Hepatocyte (in vitro differentiated cells): ENCODE measurements at regions not wholly inside any gene's neighbourhood (a gene's known extent, or its start where the extent isn't known, plus 50 kb on each side); places are given as distances from the start of the nearest gene placed in this dataset.

Source experiments
- DNase-seq: peaks from one replicate; pipeline ENCODE4 v3.0.0-alpha.2; 2016; ENCODE audit warnings: low spot score
- H2AFZ ChIP-seq: fragments of 200-600 bp; sonication (generic); 2 replicates; pipeline ENCODE4 v1.6.0; 2016; ENCODE audit warnings: antibody characterized with exemption, mild to moderate bottlenecking
- H3K27ac ChIP-seq: fragments of 200-600 bp; sonication (generic); 2 replicates; pipeline ENCODE4 v1.5.1; 2016; ENCODE audit warnings: mild to moderate bottlenecking
- H3K27me3 ChIP-seq: fragments of 200-600 bp; sonication (generic); 2 replicates; pipeline ENCODE4 v1.6.1; 2016
- H3K36me3 ChIP-seq: fragments of 200-600 bp; sonication (generic); replicated peaks from 2 replicates; pipeline ENCODE4 v1.5.1; 2016; ENCODE audit warnings: low read depth; ENCODE audit not compliant: insufficient read depth
- H3K4me1 ChIP-seq: fragments of 200-600 bp; sonication (generic); 2 replicates; pipeline ENCODE4 v1.5.1; 2016; ENCODE audit warnings: mild to moderate bottlenecking, moderate library complexity; ENCODE audit not compliant: insufficient read depth
- H3K4me2 ChIP-seq: fragments of 200-600 bp; sonication (generic); 2 replicates; pipeline ENCODE4 v1.6.0; 2016
- H3K4me3 ChIP-seq: fragments of 200-600 bp; sonication (generic); 2 replicates; pipeline ENCODE4 v1.5.1; 2016; ENCODE audit warnings: mild to moderate bottlenecking
- H3K79me2 ChIP-seq: fragments of 200-600 bp; sonication (generic); 2 replicates; pipeline ENCODE4 v1.6.0; 2017; ENCODE audit warnings: mild to moderate bottlenecking
- H3K9me2 ChIP-seq: fragments of 200-600 bp; sonication (generic); replicated peaks from 2 replicates; pipeline ENCODE4 v1.6.0; 2017; ENCODE audit warnings: mild to moderate bottlenecking; ENCODE audit not compliant: insufficient read depth
- H3K9me3 ChIP-seq: fragments of 200-600 bp; sonication (generic); 2 replicates; pipeline ENCODE4 v1.5.1; 2016; ENCODE audit warnings: low read depth, mild to moderate bottlenecking
- H4K20me1 ChIP-seq: fragments of 200-600 bp; sonication (generic); 2 replicates; pipeline ENCODE4 v1.6.0; 2016; ENCODE audit warnings: mild to moderate bottlenecking; ENCODE audit not compliant: insufficient read depth, poor library complexity, severe bottlenecking
- EZH2 ChIP-seq: fragments of 200-600 bp; sonication (generic); IDR thresholded peaks from 2 replicates; pipeline ENCODE4 v1.6.1; 2016; ENCODE audit warnings: antibody characterized with exemption, mild to moderate bottlenecking, borderline replicate concordance
- EZH2phosphoT487 ChIP-seq: fragments of 200-600 bp; sonication (generic); IDR thresholded peaks from one replicate; pipeline ENCODE4 v1.6.1; 2018; ENCODE audit warnings: antibody characterized with exemption, mild to moderate bottlenecking, low read depth, moderate library complexity; ENCODE audit not compliant: unreplicated experiment, severe bottlenecking
- WGBS: methylation state at CpG from one replicate; pipeline ENCODE4 v1.1.6; 2016; ENCODE audit warnings: low lambda C conversion rate; ENCODE audit errors: missing lambda C conversion rate; 5-methylcytosine and 5-hydroxymethylcytosine counted together
- TF ChIP-seq, protein P1 (sequence below): fragments of 200-600 bp; sonication (generic); IDR thresholded peaks from 2 replicates; pipeline ENCODE4 v1.5.1; 2016; ENCODE audit warnings: antibody characterized with exemption, mild to moderate bottlenecking; ENCODE audit not compliant: poor library complexity

DNA sequence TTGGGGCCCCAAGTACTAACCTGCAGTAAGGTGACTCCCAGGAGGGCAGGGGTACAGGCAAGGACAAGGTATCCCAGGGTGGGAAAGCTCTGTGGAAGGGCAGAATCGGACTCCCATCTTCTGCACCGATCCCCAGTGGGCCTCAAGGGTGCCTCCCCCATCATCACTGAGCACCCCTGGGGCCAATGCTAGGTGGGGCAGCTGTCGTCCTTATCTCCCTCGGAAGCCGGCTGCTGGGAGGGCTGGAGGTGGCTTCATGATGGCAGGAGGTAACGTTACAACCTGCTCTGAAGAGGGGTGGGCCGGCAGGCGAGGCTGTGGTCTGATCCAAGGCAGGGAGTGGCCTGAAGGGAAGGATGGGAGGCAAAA, 87.6 kb upstream of the LINC01488 start:
- Histone ChIP-seq H2AFZ (no peak overlapping the region), H3K9me2 (no peaks in the 10 kb centered on the region), H3K4me2 (no peak overlapping the region), H3K36me3 (no peaks in the 10 kb centered on the region), H4K20me1 (no peaks in the 10 kb centered on the region), H3K27ac (no peak overlapping the region), H3K9me3 (no peaks in the 10 kb centered on the region), H3K4me1 (peaks cover 4% of the 10 kb centered on the region), H3K27me3 (no peaks in the 10 kb centered on the region), H3K4me3 (no peak overlapping the region), H3K79me2 (no peaks in the 10 kb centered on the region)
- TF ChIP-seq EZH2 (no peak), EZH2phosphoT487 (no peak)
- TF ChIP-seq, protein P1, sequence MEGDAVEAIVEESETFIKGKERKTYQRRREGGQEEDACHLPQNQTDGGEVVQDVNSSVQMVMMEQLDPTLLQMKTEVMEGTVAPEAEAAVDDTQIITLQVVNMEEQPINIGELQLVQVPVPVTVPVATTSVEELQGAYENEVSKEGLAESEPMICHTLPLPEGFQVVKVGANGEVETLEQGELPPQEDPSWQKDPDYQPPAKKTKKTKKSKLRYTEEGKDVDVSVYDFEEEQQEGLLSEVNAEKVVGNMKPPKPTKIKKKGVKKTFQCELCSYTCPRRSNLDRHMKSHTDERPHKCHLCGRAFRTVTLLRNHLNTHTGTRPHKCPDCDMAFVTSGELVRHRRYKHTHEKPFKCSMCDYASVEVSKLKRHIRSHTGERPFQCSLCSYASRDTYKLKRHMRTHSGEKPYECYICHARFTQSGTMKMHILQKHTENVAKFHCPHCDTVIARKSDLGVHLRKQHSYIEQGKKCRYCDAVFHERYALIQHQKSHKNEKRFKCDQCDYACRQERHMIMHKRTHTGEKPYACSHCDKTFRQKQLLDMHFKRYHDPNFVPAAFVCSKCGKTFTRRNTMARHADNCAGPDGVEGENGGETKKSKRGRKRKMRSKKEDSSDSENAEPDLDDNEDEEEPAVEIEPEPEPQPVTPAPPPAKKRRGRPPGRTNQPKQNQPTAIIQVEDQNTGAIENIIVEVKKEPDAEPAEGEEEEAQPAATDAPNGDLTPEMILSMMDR, result no peak
- WGBS, result 88% methylated on average over 8 of the region's 8 CpGs
- DNase-seq, result no peak

DNA sequence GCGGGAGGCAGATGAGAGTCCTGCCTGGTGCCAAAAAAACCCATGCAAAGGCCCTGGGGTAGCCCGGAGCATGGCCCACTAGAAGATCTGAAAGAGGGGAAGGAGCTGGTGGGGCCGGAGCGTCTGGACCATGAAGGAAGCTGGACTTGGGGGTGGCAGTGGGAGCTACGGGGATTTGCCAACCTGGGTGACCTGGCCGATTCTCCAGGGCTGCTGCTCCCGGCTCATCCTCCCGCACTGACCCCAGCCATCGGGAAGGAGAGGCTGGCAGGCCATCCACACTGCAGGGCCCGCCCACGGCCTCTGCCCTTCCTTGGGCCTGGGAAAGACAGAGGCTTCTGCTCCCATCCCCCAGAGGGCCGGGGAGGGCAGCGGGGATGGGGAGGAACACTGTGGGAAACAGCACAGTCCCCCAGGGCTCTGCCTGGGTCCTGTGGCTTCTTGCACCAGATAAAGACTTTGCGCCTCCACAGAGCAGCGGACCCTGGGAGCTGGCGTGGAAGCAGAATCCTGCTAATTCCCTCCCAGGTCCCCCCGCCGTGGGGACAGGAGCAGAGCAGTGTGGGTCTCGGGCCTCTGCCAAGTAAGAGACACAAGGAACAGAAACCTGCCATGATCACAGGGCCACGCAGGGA, 87.1 kb upstream of the LINC01488 start:
- no peak overlapping the region for H3K27ac ChIP-seq
- no peak overlapping the region for H3K4me3 ChIP-seq
- 88% methylated on average over 19 of the region's 20 CpGs for WGBS
- TF ChIP-seq EZH2phosphoT487, result no peak
- no peak for TF ChIP-seq EZH2
- TF ChIP-seq, protein P1, result no peak
- H3K9me3 ChIP-seq, result no peaks in the 10 kb centered on the region
- DNase-seq, result no peak
- H4K20me1 ChIP-seq, result no peaks in the 10 kb centered on the region
- H3K9me2 ChIP-seq, result no peaks in the 10 kb centered on the region
- no peaks in the 10 kb centered on the region for H3K79me2 ChIP-seq
- H3K4me1 ChIP-seq, result peaks cover 9% of the 10 kb centered on the region
- no peaks in the 10 kb centered on the region for H3K36me3 ChIP-seq
- H3K4me2 ChIP-seq, result no peak overlapping the region
- H3K27me3 ChIP-seq, result no peaks in the 10 kb centered on the region
- H2AFZ ChIP-seq, result no peak overlapping the region

DNA sequence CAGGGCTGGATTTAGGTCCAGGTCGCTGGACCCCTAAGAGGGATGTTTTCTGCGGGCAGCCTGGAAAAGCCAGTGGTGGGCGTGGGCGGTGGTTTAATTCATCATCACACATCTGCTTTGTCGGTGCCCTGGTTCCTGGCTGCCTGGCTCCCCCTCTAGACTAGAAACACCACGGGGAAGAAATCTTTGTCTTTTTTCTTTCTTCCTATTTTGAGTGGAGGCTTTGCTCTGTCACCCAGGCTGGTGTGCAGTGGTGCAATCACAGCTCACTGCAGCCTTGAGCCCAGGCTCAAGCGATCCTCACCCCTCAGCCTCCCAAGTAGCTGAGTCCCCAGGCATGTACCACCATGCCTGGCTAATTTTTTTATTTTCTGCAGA, 86.6 kb upstream of the LINC01488 start:
- DNase-seq, result no peak
- Histone ChIP-seq H2AFZ (no peak overlapping the region), H3K9me2 (no peaks in the 10 kb centered on the region), H3K4me1 (peaks cover 9% of the 10 kb centered on the region), H3K4me3 (no peak overlapping the region), H3K27ac (no peak overlapping the region), H4K20me1 (no peaks in the 10 kb centered on the region), H3K36me3 (no peaks in the 10 kb centered on the region), H3K27me3 (no peaks in the 10 kb centered on the region), H3K79me2 (no peaks in the 10 kb centered on the region), H3K9me3 (no peaks in the 10 kb centered on the region), H3K4me2 (no peak overlapping the region)
- 83% methylated on average over 7 of the region's 7 CpGs for WGBS
- TF ChIP-seq, protein P1, result no peak
- no peak for TF ChIP-seq EZH2phosphoT487
- TF ChIP-seq EZH2, result no peak

DNA sequence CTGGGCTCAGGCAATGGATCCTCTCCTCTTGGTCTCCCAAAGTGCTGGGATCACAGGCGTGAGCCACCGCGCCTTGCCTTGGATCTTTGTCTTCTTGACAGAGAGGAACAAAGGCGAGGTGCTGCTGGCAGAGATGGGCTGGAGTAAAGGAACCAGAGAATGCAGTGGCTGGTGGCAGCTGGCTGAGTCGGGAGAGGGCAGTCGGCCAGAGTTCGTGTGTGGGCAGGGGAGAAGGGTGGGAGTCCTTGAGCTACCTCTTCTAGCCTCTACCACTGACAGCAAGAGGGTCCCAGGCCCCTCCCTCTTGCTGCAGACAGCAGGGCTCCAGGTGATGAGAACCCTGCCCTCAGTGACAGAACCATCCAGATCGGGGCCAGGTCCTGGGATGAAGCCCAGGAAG, 86.2 kb upstream of the LINC01488 start:
- Histone ChIP-seq H2AFZ (no peak overlapping the region), H3K4me2 (no peak overlapping the region), H3K4me1 (peaks cover 9% of the 10 kb centered on the region), H3K27ac (no peak overlapping the region), H3K79me2 (no peaks in the 10 kb centered on the region), H4K20me1 (no peaks in the 10 kb centered on the region), H3K36me3 (no peaks in the 10 kb centered on the region), H3K4me3 (no peak overlapping the region), H3K9me3 (no peaks in the 10 kb centered on the region), H3K27me3 (no peaks in the 10 kb centered on the region), H3K9me2 (no peaks in the 10 kb centered on the region)
- 93% methylated on average over 8 of the region's 8 CpGs for WGBS
- TF ChIP-seq EZH2phosphoT487, result no peak
- TF ChIP-seq EZH2, result no peak
- TF ChIP-seq, protein P1, result no peak
- DNase-seq, result no peak
